Sigmoid colon (tissue), 6 donors: ENCODE measurements at regions not wholly inside any gene's neighbourhood (a gene's known extent, or its start where the extent isn't known, plus 50 kb on each side); places are given as distances from the start of the nearest gene placed in this dataset.
A peak's percentile ranks its signal among the peaks of the same experiment; 100 is the strongest.
"Not testable (repeated sequence)": the region's sequence is repeated elsewhere in the genome, so short reads cannot be mapped to it uniquely, and the experiment has no call there.

Source experiments
- DNase-seq: peaks from one replicate; pipeline ENCODE4 v3.0.0-alpha.2; 2019
- H3K27ac ChIP-seq, 4 donors: fragments of 200-600 bp; sonication (generic); one replicate each; pipeline ENCODE4 v1.5.1; 2016 to 2019; ENCODE audit warnings: mild to moderate bottlenecking in 1 of 4
- H3K27me3 ChIP-seq, 3 donors: fragments of 200-600 bp; sonication (generic); one replicate each; pipeline ENCODE4 v1.5.1; 2019; ENCODE audit warnings: mild to moderate bottlenecking in 1 of 3
- H3K36me3 ChIP-seq, 4 donors: fragments of 200-600 bp; sonication (generic); one replicate each; pipeline ENCODE4 v1.5.1; 2016 to 2019
- H3K4me1 ChIP-seq, 4 donors: fragments of 200-600 bp; sonication (generic); one replicate each; pipeline ENCODE4 v1.5.1; 2017 to 2019
- H3K4me3 ChIP-seq, 4 donors: fragments of 200-600 bp; sonication (generic); one replicate each; pipeline ENCODE4 v1.5.1; 2017 to 2019; ENCODE audit warnings: mild to moderate bottlenecking in 2 of 4, moderate library complexity in 1 of 4
- H3K9me3 ChIP-seq, 4 donors: fragments of 200-600 bp in 3 of 4; sonication (generic) in 3 of 4; one replicate each; pipeline versions ENCODE4 v1.5.1 to v1.6.1; 2013 to 2019
- EP300 ChIP-seq, 4 donors: sonication (generic); formaldehyde crosslinking; IDR thresholded peaks; one replicate each; pipeline ENCODE4 v1.6.1; 2017; ENCODE audit warnings: antibody characterized with exemption in 4 of 4
- POLR2A ChIP-seq, 2 donors: fragments of 450-650 bp; IDR thresholded peaks; one replicate each; pipeline ENCODE4 v1.6.1; 2016; ENCODE audit warnings: antibody characterized with exemption in 2 of 2, mild to moderate bottlenecking in 2 of 2, moderate library complexity in 2 of 2
- POLR2AphosphoS5 ChIP-seq, 4 donors: sonication (generic); formaldehyde crosslinking; IDR thresholded peaks; one replicate each; pipeline ENCODE4 v1.6.1; 2017; ENCODE audit warnings: antibody characterized with exemption in 4 of 4
- WGBS, 2 donors: extraction: QIAGEN DNeasy Blood & Tissue Kit; methylation state at CpG; one replicate each; pipeline ENCODE4 v1.1.7; 2013; 5-methylcytosine and 5-hydroxymethylcytosine counted together
- intact Hi-C: fragments of 100-400 bp; cut with DNase I; formaldehyde crosslinking; loops from one replicate; pipeline ENCODE4 v1.15.1; 2023
- TF ChIP-seq, protein P1 (sequence below), 4 experiments: fragments of 450-650 bp in 3 of 4; fragments of 200-600 bp in 1 of 4; IDR thresholded peaks; one replicate each; pipeline ENCODE4 v1.5.1; 2016 to 2019; ENCODE audit warnings: antibody characterized with exemption in 4 of 4, mild to moderate bottlenecking in 3 of 4, moderate library complexity in 2 of 4
- donor health status: healthy with polysubstance abuse.
- donor health status: healthy.

DNA sequence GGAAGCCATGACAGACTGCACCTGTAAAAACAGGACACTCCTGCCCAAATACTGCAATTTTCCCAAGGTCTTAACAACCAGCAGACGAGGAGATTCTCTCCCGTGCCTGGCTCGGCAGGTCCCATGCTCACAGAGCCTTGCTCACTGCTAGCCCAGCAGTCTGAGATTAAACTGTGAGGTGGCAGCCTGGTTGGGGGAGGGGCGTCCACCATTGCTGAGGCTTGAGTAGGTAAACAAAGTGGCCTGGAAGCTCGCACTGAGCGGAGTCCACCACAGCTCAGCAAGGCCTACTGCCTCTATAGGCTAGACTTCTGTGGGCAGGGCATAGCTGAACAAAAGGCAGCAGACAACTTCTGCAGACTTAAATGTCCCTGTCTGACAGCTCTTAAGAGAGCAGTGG is 80.3 kb downstream of the ANXA5 start:
- DNase-seq: peak; percentile 61
- H3K4me3 ChIP-seq, H3K36me3 ChIP-seq, H3K4me1 ChIP-seq, H3K27ac ChIP-seq, H3K27me3 ChIP-seq, H3K9me3 ChIP-seq, intact Hi-C loops: not testable (repeated sequence)
- WGBS, 2 donors: 32 to 64% methylated on average over 6 of the region's 6 CpGs

DNA sequence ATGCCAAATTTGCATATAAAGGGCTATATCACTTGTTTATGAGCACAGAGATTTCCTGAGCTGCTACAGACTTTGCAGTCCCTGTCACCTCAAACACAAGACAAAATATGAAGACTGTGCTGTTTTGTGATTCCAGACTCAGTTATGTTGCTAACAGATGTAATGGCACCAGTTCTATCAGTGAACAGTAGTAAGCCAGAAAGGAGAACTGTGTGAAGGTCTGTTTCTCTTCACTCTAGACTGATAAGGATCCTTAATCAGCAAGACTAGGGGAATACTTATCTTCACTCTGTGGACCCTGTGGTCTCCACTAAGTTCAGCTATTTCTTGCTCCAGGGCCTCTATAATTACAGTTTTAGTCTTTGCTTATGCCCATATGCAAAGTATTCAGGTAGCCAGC is 82.7 kb downstream of the ANXA5 start:
- Histone ChIP-seq H3K27me3 (no peaks in the 10 kb centered on the region), H3K9me3 (no peaks in the 10 kb centered on the region), H3K4me3 (no peak overlapping the region), H3K27ac (no peak overlapping the region), H3K36me3 (no peaks in the 10 kb centered on the region), H3K4me1 (no peaks in the 10 kb centered on the region)
- intact Hi-C loops: no loop called here
- DNase-seq: no peak
- TF ChIP-seq POLR2AphosphoS5 (IDR thresholded peaks at IDR 0.05): no peak
- TF ChIP-seq, protein P1, sequence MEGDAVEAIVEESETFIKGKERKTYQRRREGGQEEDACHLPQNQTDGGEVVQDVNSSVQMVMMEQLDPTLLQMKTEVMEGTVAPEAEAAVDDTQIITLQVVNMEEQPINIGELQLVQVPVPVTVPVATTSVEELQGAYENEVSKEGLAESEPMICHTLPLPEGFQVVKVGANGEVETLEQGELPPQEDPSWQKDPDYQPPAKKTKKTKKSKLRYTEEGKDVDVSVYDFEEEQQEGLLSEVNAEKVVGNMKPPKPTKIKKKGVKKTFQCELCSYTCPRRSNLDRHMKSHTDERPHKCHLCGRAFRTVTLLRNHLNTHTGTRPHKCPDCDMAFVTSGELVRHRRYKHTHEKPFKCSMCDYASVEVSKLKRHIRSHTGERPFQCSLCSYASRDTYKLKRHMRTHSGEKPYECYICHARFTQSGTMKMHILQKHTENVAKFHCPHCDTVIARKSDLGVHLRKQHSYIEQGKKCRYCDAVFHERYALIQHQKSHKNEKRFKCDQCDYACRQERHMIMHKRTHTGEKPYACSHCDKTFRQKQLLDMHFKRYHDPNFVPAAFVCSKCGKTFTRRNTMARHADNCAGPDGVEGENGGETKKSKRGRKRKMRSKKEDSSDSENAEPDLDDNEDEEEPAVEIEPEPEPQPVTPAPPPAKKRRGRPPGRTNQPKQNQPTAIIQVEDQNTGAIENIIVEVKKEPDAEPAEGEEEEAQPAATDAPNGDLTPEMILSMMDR (IDR thresholded peaks at IDR 0.05): no peak
- TF ChIP-seq EP300 (IDR thresholded peaks at IDR 0.05): no peak

DNA sequence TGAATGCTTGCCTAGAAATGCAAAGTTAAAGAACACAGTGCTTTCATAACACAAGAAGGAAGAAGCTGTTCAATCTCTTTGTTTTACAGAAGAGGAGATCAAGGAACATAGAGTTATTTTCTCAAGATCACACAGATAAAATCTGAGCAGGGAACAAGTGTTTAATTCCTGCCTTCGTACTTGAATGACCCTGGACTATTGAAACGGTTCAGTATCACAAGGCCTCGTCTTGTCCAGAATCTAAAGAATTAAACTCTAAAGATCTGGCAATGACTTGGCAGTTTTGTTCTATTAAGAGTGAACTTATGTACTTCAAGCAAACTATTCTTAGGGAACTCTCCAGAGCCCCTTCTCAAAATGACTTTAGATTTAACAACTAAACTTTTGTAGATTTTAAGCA is 97.7 kb downstream of the ANXA5 start:
- no peak for DNase-seq
- intact Hi-C loops: no loop called here
- Histone ChIP-seq H3K9me3 (no peaks in the 10 kb centered on the region), H3K27ac (no peak overlapping the region), H3K36me3 (no peaks in the 10 kb centered on the region), H3K4me1 (no peaks in the 10 kb centered on the region), H3K4me3 (no peak overlapping the region), H3K27me3 (no peaks in the 10 kb centered on the region)
- TF ChIP-seq EP300 (IDR thresholded peaks at IDR 0.05): no peak
- TF ChIP-seq POLR2A (IDR thresholded peaks at IDR 0.05): no peak
- TF ChIP-seq POLR2AphosphoS5 (IDR thresholded peaks at IDR 0.05): no peak
- TF ChIP-seq, protein P1 (IDR thresholded peaks at IDR 0.05): no peak
- WGBS, 2 donors: 36 to 42% methylated on average over 3 of the region's 3 CpGs

DNA sequence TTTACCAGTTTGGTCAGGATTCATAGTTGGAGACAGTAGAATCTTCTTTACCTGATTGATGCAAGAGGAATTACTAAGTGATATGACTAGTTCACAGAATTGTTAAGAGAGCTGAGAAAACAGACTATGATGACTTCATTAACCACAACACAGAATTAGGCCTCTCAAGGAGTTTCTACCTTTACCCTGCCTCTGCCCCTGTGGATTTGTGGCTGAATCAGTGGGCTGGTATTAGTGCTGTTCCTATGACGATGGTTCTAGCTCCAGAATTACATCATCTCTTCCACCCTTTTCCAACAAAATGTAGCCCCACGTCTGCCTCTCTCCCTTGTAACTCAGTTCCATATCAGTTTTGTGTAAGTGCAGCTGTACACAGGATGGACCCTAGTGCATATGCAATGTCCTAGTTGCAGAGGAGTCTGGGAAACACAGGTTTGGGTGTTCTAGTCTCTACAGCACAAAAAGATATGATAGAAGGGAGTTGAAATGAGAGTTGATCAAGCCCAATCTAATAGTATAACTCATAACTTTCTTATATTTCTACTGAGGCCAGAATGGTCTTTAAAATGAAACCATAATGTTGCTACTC is 99.3 kb downstream of the ANXA5 start:
- H3K27me3 ChIP-seq: no peaks in the 10 kb centered on the region
- H3K4me1 ChIP-seq: no peaks in the 10 kb centered on the region
- WGBS, 2 donors: 51 to 73% methylated on average over 2 of the region's 2 CpGs
- TF ChIP-seq, protein P1 (IDR thresholded peaks at IDR 0.05): no peak
- TF ChIP-seq POLR2A (IDR thresholded peaks at IDR 0.05): no peak
- TF ChIP-seq EP300 (IDR thresholded peaks at IDR 0.05): no peak
- no peak for TF ChIP-seq POLR2AphosphoS5 (IDR thresholded peaks at IDR 0.05)
- DNase-seq: no peak
- intact Hi-C loops: no loop called here
- H3K36me3 ChIP-seq: no peaks in the 10 kb centered on the region
- H3K4me3 ChIP-seq: no peak overlapping the region
- no peaks in the 10 kb centered on the region for H3K9me3 ChIP-seq
- H3K27ac ChIP-seq: no peak overlapping the region

DNA sequence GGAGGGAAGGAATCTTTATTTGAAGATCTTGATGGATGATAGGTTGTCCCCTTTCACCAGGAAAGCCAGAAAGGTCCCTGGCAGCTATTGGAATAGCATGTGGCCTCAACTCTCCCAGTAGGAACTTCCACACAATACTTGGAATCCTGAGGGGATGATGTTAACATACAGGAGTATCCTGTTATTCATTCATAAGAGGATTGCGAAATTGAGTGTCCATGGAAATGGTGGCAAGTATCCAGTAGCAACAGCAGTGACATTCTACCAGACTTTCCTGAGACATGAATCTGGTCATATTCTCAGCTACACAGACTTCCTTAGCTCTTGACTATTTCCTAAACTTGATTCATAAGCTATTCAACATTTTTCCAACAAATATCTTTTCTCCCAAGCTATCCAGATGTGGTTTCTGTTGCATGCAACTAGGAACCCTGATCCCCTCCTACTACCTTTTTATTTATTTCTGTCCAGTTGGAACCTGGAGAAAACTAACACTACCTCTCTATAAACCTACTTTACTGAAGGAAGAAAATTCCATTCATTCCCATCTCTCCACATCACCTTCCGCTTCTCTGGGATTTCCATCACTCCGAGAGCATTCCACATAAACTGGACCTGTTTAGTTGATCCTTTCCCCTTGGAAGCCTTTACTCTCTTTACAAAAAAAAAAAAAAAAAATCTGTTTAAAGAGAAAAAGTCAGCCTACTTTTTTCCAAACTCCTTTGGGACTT is 101.8 kb downstream of the ANXA5 start:
- no peaks in the 10 kb centered on the region for H3K27me3 ChIP-seq
- peak; percentile 64 for DNase-seq
- no peak overlapping the region for H3K4me3 ChIP-seq
- TF ChIP-seq, protein P1 (IDR thresholded peaks at IDR 0.05): no peak
- TF ChIP-seq POLR2AphosphoS5 (IDR thresholded peaks at IDR 0.05): peak in 1 of 4 donors; percentile 24
- 80 to 88% methylated on average over 3 of the region's 3 CpGs for WGBS, 2 donors
- no peaks in the 10 kb centered on the region for H3K36me3 ChIP-seq
- H3K4me1 ChIP-seq: no peaks in the 10 kb centered on the region
- H3K9me3 ChIP-seq: no peaks in the 10 kb centered on the region
- H3K27ac ChIP-seq: peak overlapping the region in 1 of 4 donors; percentile 14
- intact Hi-C loops: no loop called here
